IPS-18c (cell line): ENCODE measurements at regions not wholly inside any gene's neighbourhood (a gene's known extent, or its start where the extent isn't known, plus 50 kb on each side); places are given as distances from the start of the nearest gene placed in this dataset.
"Not testable (repeated sequence)": the region's sequence is repeated elsewhere in the genome, so short reads cannot be mapped to it uniquely, and the experiment has no call there.

Source experiments
- H3K4me3 ChIP-seq: 2 replicates; pipeline ENCODE4 v1.7.0; 2013; ENCODE audit warnings: low read depth, mild to moderate bottlenecking, low read length, moderate library complexity; ENCODE audit not compliant: insufficient read depth
- H3K9me3 ChIP-seq: one replicate; pipeline ENCODE4 v1.6.1; 2013; ENCODE audit warnings: mild to moderate bottlenecking, low read length, moderate library complexity; ENCODE audit not compliant: control insufficient read depth, insufficient read depth

DNA sequence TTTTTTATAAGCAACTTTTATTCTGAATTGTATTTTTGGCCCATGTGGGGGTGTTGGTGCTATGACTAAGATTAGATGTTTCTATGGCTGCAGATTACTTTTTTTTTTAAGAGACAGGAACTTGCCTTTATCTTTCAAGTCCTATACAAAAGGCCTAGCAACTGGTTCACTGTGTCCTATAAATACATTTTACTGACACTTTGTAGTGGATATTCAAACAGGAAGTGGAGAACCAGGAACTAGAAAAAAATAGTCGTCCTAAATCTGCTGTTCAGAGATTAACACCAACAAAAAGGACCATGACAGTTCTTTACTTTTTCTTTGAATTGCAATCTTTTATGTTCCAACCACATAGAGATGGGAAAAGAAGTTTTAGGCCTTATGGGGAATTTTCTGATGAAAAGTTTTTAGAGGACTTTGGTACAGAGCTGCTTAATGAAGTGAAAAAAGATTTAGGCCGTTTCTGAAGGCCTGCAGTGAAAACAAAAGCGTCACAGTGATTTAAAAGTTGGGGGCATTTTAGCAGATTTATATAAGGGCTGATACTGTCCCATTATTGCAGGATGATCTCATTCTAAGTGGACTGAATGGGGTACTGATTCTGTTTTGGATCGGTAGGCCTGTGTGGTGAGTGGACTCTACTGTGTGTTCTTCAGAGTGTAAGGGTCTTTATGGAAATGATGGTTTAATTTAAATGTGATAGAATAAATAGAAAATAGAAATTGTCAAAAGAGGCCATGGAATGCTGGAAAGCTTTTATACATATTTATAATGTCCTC is 136.4 kb upstream of the DEPDC1 start:
- no peaks in the 10 kb centered on the region for H3K9me3 ChIP-seq
- no peak overlapping the region for H3K4me3 ChIP-seq

DNA sequence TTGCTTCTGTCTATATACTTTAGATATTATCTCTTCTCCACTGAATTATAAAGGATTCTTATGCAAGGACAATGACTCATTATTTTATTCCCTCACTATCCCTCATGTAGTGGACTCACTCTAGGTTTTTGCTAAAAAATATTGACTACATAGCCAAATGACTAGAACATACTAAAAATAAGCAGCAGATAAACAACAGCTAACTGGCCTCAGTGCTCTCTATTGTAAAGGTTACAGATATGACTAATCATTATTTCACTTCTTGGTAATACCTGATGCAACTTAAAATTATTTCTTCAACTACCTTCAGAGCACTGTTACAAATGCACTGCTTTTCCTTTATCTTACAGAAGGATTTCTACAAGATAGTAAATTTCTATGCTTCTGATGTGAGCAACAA is 147.6 kb upstream of the DEPDC1 start:
- Histone ChIP-seq H3K9me3 (no peaks in the 10 kb centered on the region), H3K4me3 (no peak overlapping the region)

DNA sequence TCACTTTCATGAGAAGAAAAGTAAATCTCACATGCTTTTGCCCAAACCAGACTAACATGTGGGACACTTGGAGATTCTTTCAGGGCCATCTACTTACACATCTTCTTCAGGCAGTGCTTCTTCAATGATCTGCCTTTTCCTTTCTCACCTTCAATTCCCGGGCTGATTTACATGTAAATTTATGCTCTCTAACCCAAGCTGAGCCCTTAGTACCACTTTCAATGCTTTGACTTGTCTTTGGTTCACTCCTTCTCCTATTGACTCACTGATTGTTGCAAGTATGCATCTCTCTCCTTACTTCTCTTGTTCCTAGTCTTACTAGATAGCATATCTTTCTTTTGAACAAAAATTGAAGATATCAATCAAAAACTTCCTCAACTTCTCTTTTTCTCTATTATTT is 154.2 kb upstream of the DEPDC1 start:
- no peak overlapping the region for H3K4me3 ChIP-seq

DNA sequence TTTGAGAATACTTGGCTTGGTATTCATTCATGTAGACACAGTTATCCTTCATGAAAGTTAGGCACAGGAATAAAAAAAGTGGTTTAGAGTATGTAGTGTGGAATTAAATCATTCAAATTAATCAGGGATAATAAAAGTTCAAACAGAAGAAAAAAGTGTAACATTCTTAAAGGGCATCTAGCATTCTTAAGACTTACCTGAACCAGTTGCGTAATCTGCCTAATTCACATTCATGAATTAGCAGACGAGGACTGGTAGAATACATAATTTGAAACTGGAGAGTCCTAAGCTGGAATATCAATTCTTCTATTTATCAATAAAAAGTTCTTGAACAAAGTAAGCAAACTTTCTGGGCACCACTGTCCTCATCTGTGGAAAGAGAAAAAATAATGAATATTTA is 157.0 kb upstream of the DEPDC1 start:
- no peaks in the 10 kb centered on the region for H3K9me3 ChIP-seq
- no peak overlapping the region for H3K4me3 ChIP-seq

More for the DNA sequence above, 154.2 kb upstream of the DEPDC1 start:
- no peaks in the 10 kb centered on the region for H3K9me3 ChIP-seq

DNA sequence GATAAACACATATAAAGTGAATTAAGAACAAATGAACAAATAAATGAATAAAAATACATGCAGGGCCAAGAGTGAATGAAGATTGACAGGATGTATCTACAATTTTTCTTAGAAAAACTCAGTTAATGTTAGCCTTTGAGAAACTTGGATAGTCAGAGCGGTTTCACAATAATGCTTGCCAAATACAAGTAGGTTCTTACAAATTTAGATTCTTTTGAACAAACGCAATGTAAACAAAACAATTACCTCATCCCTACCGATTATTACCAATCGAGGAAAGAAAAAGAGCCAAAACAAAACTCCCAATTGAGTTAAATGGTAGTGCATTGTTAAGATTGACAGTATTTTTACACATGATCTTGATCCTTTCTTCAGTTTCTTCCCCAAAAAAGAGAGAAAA is 176.9 kb upstream of the DEPDC1 start:
- H3K9me3 ChIP-seq, result no peaks in the 10 kb centered on the region

DNA sequence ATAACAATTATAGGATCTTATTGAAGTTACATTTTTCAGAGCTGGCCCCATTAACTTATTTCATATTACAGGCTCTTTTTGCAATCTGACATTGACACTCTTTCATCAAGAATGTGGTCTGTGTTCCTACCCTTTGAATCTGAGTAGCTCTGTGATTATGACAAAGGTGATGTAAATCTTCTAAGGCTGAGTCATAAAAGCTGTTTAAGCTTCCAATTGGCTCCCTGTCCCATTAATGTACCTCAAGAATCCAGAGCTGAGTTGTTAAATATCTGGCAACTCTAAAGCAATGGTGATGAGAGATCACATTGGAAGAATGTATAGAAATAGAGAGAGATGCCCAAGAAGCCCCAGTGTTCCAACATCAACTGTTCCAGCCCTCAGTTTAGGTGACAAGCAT is 178.5 kb upstream of the DEPDC1 start:
- Histone ChIP-seq H3K9me3 (no peaks in the 10 kb centered on the region), H3K4me3 (no peak overlapping the region)

More for the DNA sequence above, 176.9 kb upstream of the DEPDC1 start:
- H3K4me3 ChIP-seq, result no peak overlapping the region

DNA sequence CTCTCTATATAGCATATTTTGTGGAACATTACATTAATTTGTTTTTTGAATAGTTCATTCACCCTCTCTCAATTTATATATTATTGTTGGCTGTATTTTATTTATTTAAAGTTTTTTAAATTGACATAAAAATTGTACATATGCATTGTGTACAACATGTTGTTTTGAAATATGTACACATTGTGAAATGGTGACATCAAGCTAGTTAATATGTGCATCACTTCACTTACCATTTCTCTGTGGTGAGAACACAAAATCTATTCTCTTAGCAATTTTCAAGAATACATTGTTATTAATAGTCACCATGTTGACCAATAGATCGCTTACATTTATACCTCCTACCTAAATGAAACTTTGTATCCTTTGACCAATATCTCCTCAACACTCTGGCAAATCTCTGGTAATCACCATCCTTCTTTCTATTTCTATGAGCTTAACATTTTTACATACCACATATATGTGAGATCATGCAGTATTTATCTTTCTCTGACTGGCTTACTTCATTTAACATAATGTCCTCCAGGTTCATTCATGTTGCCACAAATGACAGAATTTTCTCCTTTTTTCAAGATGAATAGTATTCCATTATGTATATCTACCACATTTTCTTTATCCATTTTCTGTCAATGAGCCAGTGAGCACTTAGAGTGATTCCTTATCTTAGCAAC is 180.9 kb upstream of the DEPDC1 start:
- no peaks in the 10 kb centered on the region for H3K9me3 ChIP-seq
- no peak overlapping the region for H3K4me3 ChIP-seq

DNA sequence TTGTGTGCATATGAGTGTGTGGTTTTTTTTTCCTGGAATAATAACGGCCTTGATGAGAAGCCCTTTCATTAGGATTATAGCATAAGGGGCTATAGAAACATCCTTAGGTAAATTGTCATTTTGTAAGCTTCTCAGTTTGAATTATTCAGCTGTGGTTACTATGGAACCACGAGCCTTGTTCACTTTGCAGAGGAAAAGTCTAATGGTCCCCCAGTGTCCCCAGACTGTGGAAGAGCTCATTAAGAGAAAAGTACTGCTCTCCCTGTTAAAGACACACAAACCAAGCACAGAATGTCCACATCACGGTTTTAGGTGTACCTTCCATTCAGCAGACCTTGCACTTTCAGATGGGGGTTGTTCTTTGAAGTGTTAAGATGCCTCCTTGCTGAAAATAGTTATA is 199.3 kb upstream of the DEPDC1 start:
- no peaks in the 10 kb centered on the region for H3K9me3 ChIP-seq
- H3K4me3 ChIP-seq, result no peak overlapping the region

DNA sequence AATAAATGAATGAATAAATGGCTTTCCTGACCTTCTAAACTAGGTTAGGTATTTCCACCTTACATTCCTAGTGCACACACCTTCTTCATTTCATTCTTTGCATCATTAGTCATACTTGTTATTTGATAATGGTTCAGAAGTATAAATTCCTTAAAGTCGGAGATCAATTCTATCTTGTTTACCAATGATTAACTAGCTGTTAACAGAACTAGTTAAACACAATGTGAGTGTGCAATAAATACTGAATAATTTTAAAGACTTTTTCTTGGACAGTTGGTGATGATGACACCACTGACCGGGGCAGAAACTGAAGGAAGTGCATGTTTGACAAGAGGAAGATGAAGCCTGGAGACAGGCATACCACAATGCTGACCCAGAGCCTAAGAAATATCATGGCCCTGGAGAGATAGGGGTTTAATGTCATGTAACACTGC is 207.1 kb upstream of the DEPDC1 start:
- no peak overlapping the region for H3K4me3 ChIP-seq
- no peaks in the 10 kb centered on the region for H3K9me3 ChIP-seq

DNA sequence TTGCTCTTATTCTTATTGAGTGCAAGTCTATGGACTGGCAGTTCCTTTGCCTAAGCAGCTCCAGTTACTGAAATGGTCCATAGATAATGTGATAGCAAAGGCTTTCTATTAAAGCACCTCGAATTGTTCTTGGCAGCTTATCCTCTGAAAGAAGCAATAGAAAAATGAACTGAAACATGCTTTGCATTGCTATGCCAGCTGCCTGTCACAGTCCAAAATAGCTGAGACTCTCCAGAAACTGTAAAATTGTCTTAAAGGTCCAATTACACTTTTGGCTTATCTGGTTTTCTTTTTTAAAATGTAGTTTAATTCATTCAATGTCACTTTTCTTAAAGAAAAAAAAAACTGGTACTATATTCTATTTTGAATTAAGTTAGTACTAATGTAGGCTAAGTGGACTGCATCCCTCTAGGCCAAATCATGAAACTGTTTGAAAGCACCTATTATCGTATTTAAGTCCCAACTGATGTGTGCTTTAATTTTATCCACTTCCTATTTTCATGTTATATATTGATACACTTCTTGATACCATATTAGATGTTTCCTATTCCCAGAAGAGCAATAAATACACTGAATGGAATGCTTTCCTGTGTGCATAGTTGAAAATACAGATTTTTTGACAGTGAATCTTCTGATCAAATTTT is 208.0 kb upstream of the DEPDC1 start:
- H3K4me3 ChIP-seq, result no peak overlapping the region
- H3K9me3 ChIP-seq, result peaks cover under 1% of the 10 kb centered on the region

DNA sequence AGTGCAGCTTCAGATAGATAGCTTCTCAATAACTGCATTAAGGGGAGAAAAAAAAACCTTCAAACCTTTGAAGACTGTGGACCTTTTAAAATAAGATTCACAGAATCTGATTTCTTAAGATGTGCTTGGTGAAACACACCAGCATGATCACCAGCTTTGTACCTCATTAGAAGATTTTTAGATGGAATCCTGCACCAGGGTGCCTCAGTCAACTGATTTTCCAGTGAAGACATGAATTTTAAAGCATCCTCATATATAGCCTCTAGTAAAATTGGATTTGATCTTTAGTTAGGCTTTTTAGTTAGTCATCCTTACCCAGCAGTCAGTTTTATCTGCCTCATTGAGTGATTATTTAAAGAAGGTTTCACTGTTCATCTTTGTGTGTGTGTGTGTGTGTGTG is 208.6 kb upstream of the DEPDC1 start:
- Histone ChIP-seq H3K9me3 (peaks cover 3% of the 10 kb centered on the region), H3K4me3 (no peak overlapping the region)

DNA sequence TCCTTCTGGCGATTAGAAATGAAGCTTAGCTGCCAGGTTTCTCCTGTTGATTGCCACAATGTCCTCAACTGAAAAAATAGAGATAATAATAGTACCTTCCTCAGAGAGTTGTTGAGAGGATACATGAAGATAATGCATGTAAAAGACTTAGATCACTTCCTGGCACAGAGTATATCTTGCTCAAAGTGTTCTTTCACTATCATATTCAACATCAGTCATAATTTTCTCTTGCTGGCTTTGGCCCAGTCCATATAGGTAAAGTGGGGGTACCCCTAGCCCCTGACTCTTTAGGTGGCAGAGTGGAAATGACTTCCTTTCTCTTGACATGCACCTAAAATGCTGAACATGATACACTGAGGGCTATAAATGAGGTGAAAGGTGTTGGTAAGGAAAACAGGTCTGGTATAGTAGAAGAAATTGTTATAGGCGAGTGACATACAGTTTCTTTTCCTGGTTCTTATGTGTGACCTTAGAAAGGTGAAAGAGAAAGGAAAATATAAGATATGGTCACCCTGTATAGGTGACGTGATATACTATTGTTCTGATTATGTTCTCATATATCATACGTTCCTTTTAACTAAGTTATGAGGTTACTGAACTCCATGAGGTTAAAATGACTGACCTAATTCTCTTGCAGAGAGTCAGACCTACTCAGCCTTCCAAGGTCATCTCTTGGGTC is 209.9 kb upstream of the DEPDC1 start:
- Histone ChIP-seq H3K9me3 (peaks cover 5% of the 10 kb centered on the region), H3K4me3 (no peak overlapping the region)

DNA sequence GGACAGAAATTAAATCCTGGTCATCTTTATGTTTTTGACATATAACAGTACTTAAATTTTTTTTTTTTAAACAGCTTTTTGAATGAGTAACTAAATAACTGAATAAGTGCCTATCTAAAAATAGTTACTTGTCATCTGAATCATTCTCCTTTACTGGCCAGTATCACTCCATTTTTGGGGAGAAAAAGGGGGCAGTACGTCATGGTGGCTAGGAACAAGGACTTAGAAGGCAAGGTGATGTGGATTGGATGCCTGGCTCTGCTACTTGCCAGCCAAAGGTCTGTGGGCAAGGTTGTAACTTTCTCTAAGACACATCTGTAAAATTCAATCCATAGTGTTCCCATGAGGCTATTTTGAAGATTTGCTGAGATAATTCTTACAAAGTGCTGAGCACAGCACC is 220.4 kb upstream of the DEPDC1 start:
- Histone ChIP-seq H3K9me3 (no peaks in the 10 kb centered on the region), H3K4me3 (no peak overlapping the region)

DNA sequence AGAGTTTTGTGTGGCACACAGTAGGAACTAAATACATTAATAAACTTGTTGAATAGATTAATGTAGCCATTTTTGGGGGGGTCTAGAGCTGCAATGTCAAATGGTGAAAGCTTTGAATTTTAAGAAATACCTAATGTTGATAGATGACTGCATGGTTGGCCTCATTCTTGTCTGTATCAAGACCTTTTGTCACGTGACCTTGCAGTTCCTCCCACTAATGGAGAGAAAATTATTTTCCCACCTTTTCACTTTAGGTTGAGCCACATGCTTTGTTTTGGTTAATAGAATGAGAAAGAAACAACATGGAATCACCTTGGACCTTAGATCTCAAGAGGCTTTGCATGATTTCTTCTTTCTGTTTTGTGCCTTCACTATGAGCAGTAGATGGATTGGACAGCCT is 223.6 kb upstream of the DEPDC1 start:
- Histone ChIP-seq H3K4me3 (no peak overlapping the region), H3K9me3 (no peaks in the 10 kb centered on the region)

DNA sequence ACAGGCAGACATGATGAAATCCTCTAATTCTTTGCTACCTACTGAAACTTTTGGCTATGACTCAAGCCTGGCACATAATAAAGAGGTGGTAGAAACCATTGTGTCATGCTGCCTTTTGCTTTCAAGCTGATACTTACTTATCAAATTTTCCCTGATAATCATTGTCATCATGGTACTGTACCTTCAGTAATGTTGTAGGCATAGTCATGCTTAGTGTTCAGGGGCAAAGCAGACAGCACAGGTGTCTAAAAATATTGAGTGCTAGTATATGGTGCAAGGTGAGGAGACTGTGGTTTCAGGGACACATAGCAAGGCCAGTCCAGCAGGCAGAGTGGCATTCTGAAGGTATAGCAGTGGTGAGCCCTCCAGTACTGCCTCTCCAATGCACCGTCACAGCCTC is 226.9 kb upstream of the DEPDC1 start:
- Histone ChIP-seq H3K4me3 (no peak overlapping the region), H3K9me3 (no peaks in the 10 kb centered on the region)

DNA sequence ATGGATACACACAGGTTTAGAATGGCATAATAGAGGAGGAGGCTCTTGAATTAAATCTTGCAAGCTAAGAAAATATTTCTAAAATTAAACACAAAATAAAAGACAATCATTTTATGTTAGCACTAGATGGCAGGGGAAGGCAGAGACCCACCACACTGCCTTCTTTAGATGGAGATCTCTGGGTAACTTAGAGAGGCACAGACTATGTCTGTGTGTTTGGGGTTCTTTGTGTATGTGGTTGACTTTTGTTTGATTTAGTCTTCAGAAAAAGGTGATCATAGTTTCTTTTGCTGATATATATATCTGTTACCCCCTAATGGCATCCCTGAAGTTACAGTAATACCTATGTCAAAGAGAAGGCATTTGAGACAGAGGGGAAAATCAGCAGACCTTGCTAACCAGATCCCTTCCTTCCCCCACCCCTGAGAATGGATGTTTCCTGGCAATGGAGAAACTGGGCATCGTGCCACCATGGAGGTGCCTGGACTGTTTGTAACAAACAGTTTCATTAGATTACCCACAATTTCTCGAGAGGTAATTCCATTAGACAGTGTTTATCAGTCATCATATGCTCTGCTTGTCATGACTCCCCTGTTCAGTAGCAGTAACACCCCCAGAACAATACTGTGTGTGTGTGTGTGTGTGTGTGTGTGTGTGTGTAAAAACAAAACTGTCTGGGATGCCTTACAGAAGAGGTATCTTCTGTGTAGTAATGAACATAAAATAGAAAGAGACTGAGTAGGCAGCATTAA is 228.3 kb upstream of the DEPDC1 start:
- H3K4me3 ChIP-seq, result no peak overlapping the region
- no peaks in the 10 kb centered on the region for H3K9me3 ChIP-seq

DNA sequence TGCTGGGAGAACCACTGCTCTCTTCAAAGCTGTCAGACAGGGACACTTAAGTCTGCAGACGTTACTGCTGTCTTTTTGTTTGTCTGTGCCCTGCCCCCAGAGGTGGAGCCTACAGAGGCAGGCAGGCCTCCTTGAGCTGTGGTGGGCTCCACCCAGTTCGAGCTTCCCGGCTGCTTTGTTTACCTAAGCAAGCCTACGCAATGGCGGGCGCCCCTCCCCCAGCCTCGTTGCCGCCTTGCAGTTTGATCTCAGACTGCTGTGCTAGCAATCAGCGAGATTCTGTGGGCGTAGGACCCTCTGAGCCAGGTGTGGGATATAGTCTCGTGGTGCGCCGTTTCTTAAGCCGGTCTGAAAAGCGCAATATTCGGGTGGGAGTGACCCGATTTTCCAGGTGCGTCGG is 242.6 kb upstream of the DEPDC1 start:
- H3K9me3 ChIP-seq, H3K4me3 ChIP-seq: not testable (repeated sequence)
